CD4-positive, alpha-beta T cell (primary cell): ENCODE measurements at regions not wholly inside any gene's neighbourhood (a gene's known extent, or its start where the extent isn't known, plus 50 kb on each side); places are given as distances from the start of the nearest gene placed in this dataset.

Source experiments
- ATAC-seq: fragments of 200-7000 bp; cut with Tn5 transposase; one replicate; pipeline ENCODE4 v1.10.0; 2022; ENCODE audit warnings: mild to moderate bottlenecking; ENCODE audit not compliant: poor library complexity
- CTCF ChIA-PET: fragments of 350-600 bp; sonication (Branson Sonifier 250); formaldehyde crosslinking; loops from one replicate; lab custom pipeline; 2021; ENCODE audit warnings: antibody characterized with exemption, inconsistent platforms; lab: Charles Lee
- POLR2A ChIA-PET: fragments of 350-600 bp; sonication (Branson Sonifier 250); formaldehyde crosslinking; loops from one replicate; lab custom pipeline; 2021; ENCODE audit warnings: antibody characterized with exemption, inconsistent platforms; lab: Charles Lee
- DNase-seq, 14 experiments: peaks; one replicate each; pipeline ENCODE4 v3.0.0-alpha.2; 2013 to 2020; ENCODE audit warnings: mixed read lengths in 2 of 14
- H3K27ac ChIP-seq, 2 donors: one replicate each; pipeline versions ENCODE4 v1.5.1 to v1.7.0; 2013; ENCODE audit warnings: low read length in 2 of 2, low read depth in 1 of 2, mild to moderate bottlenecking in 1 of 2
- H3K27me3 ChIP-seq, 2 experiments: 1 replicate in 1 of 2; 2 replicates in 1 of 2; pipeline versions ENCODE4 v1.6.1 to v1.7.0; 2013; ENCODE audit warnings: low read length in 2 of 2, control low read depth in 1 of 2, mild to moderate bottlenecking in 1 of 2, moderate library complexity in 1 of 2; ENCODE audit not compliant: insufficient read depth in 2 of 2, control insufficient read depth in 1 of 2
- H3K36me3 ChIP-seq: one replicate; pipeline ENCODE4 v1.6.1; 2013; ENCODE audit warnings: low read length, control low read depth; ENCODE audit not compliant: insufficient read depth
- H3K4me1 ChIP-seq: one replicate; pipeline ENCODE4 v1.6.1; 2013; ENCODE audit warnings: low read length, control low read depth; ENCODE audit not compliant: insufficient read depth
- H3K4me3 ChIP-seq: one replicate; pipeline ENCODE4 v1.5.1; 2013; ENCODE audit warnings: mild to moderate bottlenecking, low read length, moderate library complexity
- H3K9me3 ChIP-seq, 2 experiments: 1 replicate in 1 of 2; 2 replicates in 1 of 2; pipeline versions ENCODE4 v1.6.1 to v1.7.0; 2013; ENCODE audit warnings: low read length in 2 of 2, mild to moderate bottlenecking in 2 of 2, control low read depth in 1 of 2, moderate library complexity in 1 of 2; ENCODE audit not compliant: control insufficient read depth in 1 of 2, insufficient read depth in 1 of 2
- H3K27ac Mint-ChIP-seq: one replicate; pipeline ENCODE4 v1.8.0; 2020; ENCODE audit warnings: mixed read lengths
- H3K27me3 Mint-ChIP-seq: one replicate; pipeline ENCODE4 v1.8.0; 2021; ENCODE audit warnings: mixed read lengths
- H3K36me3 Mint-ChIP-seq: one replicate; pipeline ENCODE4 v1.8.0; 2021; ENCODE audit warnings: low read depth, mixed read lengths
- H3K4me1 Mint-ChIP-seq: one replicate; pipeline ENCODE4 v1.8.0; 2021; ENCODE audit warnings: low read depth, mixed read lengths
- H3K4me3 Mint-ChIP-seq: one replicate; pipeline ENCODE4 v1.8.0; 2020; ENCODE audit warnings: mild to moderate bottlenecking, mixed read lengths
- H3K9me3 Mint-ChIP-seq: one replicate; pipeline ENCODE4 v1.8.0; 2020; ENCODE audit warnings: mixed read lengths
- intact Hi-C, 2 experiments: fragments of 100-400 bp; cut with DNase I in 1 of 2; cut with micrococcal nuclease in 1 of 2; formaldehyde crosslinking; loops; one replicate each; pipeline versions ENCODE4 v1.15.1 to v1.9.0; 2023 to 2025; cut with DNase I, micrococcal nuclease
- TF ChIP-seq, protein P1 (sequence below): fragments of 200-600 bp; IDR thresholded peaks from one replicate; pipeline ENCODE4 v1.8.0; 2022; ENCODE audit warnings: antibody characterized with exemption, mild to moderate bottlenecking

- Mint-ChIP-seq H3K27ac (no peak overlapping the region), H3K4me1 (no peaks in the 10 kb centered on the region), H3K4me3 (no peak overlapping the region), H3K36me3 (no peaks in the 10 kb centered on the region), H3K27me3 (no peaks in the 10 kb centered on the region), H3K9me3 (peaks cover 5% of the 10 kb centered on the region)
- POLR2A ChIA-PET, result no interaction called here
- Histone ChIP-seq H3K4me1 (no peaks in the 10 kb centered on the region), H3K36me3 (no peaks in the 10 kb centered on the region), H3K27ac (no peak overlapping the region), H3K9me3 (peaks cover 0 to 12% of the 10 kb centered on the region in 2 experiments), H3K4me3 (no peak overlapping the region), H3K27me3 (no peaks in the 10 kb centered on the region)
- ATAC-seq (no peak), DNase-seq (no peak)
- CTCF ChIA-PET, result no interaction called here
- TF ChIP-seq, protein P1, sequence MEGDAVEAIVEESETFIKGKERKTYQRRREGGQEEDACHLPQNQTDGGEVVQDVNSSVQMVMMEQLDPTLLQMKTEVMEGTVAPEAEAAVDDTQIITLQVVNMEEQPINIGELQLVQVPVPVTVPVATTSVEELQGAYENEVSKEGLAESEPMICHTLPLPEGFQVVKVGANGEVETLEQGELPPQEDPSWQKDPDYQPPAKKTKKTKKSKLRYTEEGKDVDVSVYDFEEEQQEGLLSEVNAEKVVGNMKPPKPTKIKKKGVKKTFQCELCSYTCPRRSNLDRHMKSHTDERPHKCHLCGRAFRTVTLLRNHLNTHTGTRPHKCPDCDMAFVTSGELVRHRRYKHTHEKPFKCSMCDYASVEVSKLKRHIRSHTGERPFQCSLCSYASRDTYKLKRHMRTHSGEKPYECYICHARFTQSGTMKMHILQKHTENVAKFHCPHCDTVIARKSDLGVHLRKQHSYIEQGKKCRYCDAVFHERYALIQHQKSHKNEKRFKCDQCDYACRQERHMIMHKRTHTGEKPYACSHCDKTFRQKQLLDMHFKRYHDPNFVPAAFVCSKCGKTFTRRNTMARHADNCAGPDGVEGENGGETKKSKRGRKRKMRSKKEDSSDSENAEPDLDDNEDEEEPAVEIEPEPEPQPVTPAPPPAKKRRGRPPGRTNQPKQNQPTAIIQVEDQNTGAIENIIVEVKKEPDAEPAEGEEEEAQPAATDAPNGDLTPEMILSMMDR, result no peak
- intact Hi-C loops, result loop anchor here in 1 of 2 experiments (10.0 kb wide), 1 partner anchor 1762 kb away; no protein-coding TSS in a partner anchor
Observed at GRCh38 chr10:107656932-107657331, 492.4 kb upstream of the SORCS1 start.

- ChIA-PET POLR2A (no interaction called here), CTCF (no interaction called here)
- H3K36me3 Mint-ChIP-seq, result no peaks in the 10 kb centered on the region
- no peaks in the 10 kb centered on the region for H3K27me3 ChIP-seq
- H3K36me3 ChIP-seq, result no peaks in the 10 kb centered on the region
- H3K4me3 ChIP-seq, result no peak overlapping the region
- H3K27ac Mint-ChIP-seq, result no peak overlapping the region
- ATAC-seq (no peak), DNase-seq (peak in 2 of 14 experiments; percentile 28 to 30)
- peaks cover 0 to 8% of the 10 kb centered on the region in 2 experiments for H3K9me3 ChIP-seq
- peak overlapping the region; percentile 36 for H3K4me3 Mint-ChIP-seq
- intact Hi-C loops, result loop anchor here in 1 of 2 experiments (10.0 kb wide), 1 partner anchor 1759 kb away; no protein-coding TSS in a partner anchor
- no peak overlapping the region for H3K27ac ChIP-seq
- H3K27me3 Mint-ChIP-seq, result no peaks in the 10 kb centered on the region
- no peaks in the 10 kb centered on the region for H3K4me1 Mint-ChIP-seq
- TF ChIP-seq, protein P1, result no peak
- H3K4me1 ChIP-seq, result no peaks in the 10 kb centered on the region
- H3K9me3 Mint-ChIP-seq, result peaks cover 1% of the 10 kb centered on the region
Observed at GRCh38 chr10:107653832-107654287, 489.4 kb upstream of the SORCS1 start.

DNA sequence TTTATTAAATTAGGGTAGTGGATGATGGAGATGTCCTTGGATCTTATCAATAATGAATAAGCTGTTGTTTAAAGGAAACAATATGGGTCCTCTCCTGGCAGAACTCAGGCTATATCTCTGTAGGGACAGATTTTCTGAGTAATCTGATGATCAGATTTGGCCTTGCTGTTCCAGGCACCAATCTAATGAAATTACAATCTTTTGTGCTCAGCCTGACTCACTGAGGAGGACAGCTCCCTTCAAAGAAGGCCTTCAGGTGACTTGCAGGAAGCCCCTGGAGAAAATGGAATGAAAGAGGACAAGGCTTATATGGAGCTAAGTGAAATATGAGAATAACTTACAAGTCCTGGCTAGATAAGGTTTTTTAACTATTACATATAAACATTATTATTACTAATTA lies 486.4 kb upstream of the SORCS1 start:
- Histone ChIP-seq H3K4me3 (no peak overlapping the region), H3K27ac (no peak overlapping the region), H3K36me3 (no peaks in the 10 kb centered on the region), H3K4me1 (no peaks in the 10 kb centered on the region), H3K27me3 (no peaks in the 10 kb centered on the region), H3K9me3 (peaks cover 0 to 3% of the 10 kb centered on the region in 2 experiments)
- ChIA-PET CTCF (no interaction called here), POLR2A (no interaction called here)
- Mint-ChIP-seq H3K9me3 (no peaks in the 10 kb centered on the region), H3K27me3 (no peaks in the 10 kb centered on the region), H3K4me1 (no peaks in the 10 kb centered on the region), H3K27ac (no peak overlapping the region), H3K4me3 (no peak overlapping the region), H3K36me3 (no peaks in the 10 kb centered on the region)
- intact Hi-C loops, result loop anchor here in 1 of 2 experiments (10.0 kb wide), 1 partner anchor 1756 kb away; no protein-coding TSS in a partner anchor
- no peak for ATAC-seq
- TF ChIP-seq, protein P1, result no peak
- DNase-seq, result no peak
